ENCODE measurements at regions not wholly inside any gene's neighbourhood (a gene's known extent, or its start where the extent isn't known, plus 50 kb on each side); places are given as distances from the start of the nearest gene placed in this dataset.

DNA sequence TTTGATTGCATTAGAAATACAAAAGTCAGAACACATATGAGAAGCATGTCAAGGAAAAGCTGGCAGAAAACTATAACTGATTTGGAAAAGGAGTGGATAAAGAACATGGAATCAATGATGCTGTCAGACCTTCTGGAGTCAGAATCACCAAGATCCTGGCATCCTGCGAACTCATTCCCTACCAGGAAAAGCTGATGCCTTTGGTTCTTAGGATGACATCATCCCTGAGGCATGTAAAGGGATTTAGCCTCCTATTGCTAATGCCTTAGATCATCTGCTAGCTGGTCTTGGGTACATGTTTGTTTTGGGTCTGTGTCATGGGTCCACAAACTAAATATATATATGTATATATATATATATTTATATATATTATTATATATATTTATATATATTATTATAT lies 680.7 kb downstream of the EPHA4 start:
- no peak for TF ChIP-seq TARDBP (IDR thresholded peaks at IDR 0.05)
- TF ChIP-seq SUZ12 (IDR thresholded peaks at IDR 0.05) = no peak
- no peak for TF ChIP-seq FOXK2 (IDR thresholded peaks at IDR 0.05)
- no peak for TF ChIP-seq FOXM1 (IDR thresholded peaks at IDR 0.05; ENCODE audit: borderline replicate concordance)
- TF ChIP-seq ELF4 (IDR thresholded peaks at IDR 0.05) = no peak
- no peak for TF ChIP-seq CTBP1 (IDR thresholded peaks at IDR 0.05; ENCODE audit: borderline replicate concordance)
- no peak for TF ChIP-seq FOXA1 (IDR thresholded peaks at IDR 0.05)
- TF ChIP-seq BHLHE40 (IDR thresholded peaks at IDR 0.05; ENCODE audit: borderline replicate concordance) = no peak
- no peak for TF ChIP-seq SP1 (IDR thresholded peaks at IDR 0.05)
- TF ChIP-seq HDGF (IDR thresholded peaks at IDR 0.05; ENCODE audit: borderline replicate concordance) = no peak

Data from HEK293T (cell line).